ENCODE measurements at regions not wholly inside any gene's neighbourhood (a gene's known extent, or its start where the extent isn't known, plus 50 kb on each side); places are given as distances from the start of the nearest gene placed in this dataset.
A peak's percentile ranks its signal among the peaks of the same experiment; 100 is the strongest.

GRCh38 chr14:21749306-21749868 is 75.8 kb upstream of the OR4E1 start:
- ChIA-PET POLR2A (no interaction called here), CTCF (interaction anchor here (0.7 to 1.9 kb wide), 3 partner anchors 10 to 59 kb away, joined by 3 to 11 read pairs (median 4); no protein-coding TSS in a partner anchor)
- TF ChIP-seq CTCF (IDR thresholded peaks at IDR 0.05; ENCODE audit: low read depth, low read length) = no peak
- Histone ChIP-seq H3K9me3 (ENCODE audit: control insufficient read depth, insufficient read depth, low read length) (no peaks in the 10 kb centered on the region), H3K4me3 (ENCODE audit: low read depth, low read length) (no peak overlapping the region), H3K27ac (ENCODE audit: low read depth, low read length) (no peak overlapping the region), H3K27me3 (ENCODE audit: control insufficient read depth, insufficient read depth, low read length) (no peaks in the 10 kb centered on the region)
- DNase-seq (ENCODE audit: low read depth, low spot score) = no peak

- peak; percentile 68 for TF ChIP-seq CTCF (IDR thresholded peaks at IDR 0.05; ENCODE audit: low read depth, low read length)
- H3K4me3 ChIP-seq (ENCODE audit: low read depth, low read length) = no peak overlapping the region
- H3K9me3 ChIP-seq (ENCODE audit: control insufficient read depth, insufficient read depth, low read length) = no peaks in the 10 kb centered on the region
- H3K27me3 ChIP-seq (ENCODE audit: control insufficient read depth, insufficient read depth, low read length) = no peaks in the 10 kb centered on the region
- CTCF ChIA-PET = interaction anchor here (0.7 to 1.9 kb wide), 6 partner anchors 10 to 59 kb away, joined by 3 to 11 read pairs (median 4); no protein-coding TSS in a partner anchor
- no peak overlapping the region for H3K27ac ChIP-seq (ENCODE audit: low read depth, low read length)
- DNase-seq (ENCODE audit: low read depth, low spot score) = no peak
- POLR2A ChIA-PET = no interaction called here
Observed at GRCh38 chr14:21748869-21749303, 75.3 kb upstream of the OR4E1 start.

GRCh38 chr14:21735639-21736307 is 62.2 kb upstream of the OR4E1 start:
- Histone ChIP-seq H3K27ac (ENCODE audit: low read depth, low read length) (no peak overlapping the region), H3K9me3 (ENCODE audit: control insufficient read depth, insufficient read depth, low read length) (no peaks in the 10 kb centered on the region; the same call in 1 of the 2 replicates), H3K27me3 (ENCODE audit: control insufficient read depth, insufficient read depth, low read length) (no peaks in the 10 kb centered on the region), H3K4me3 (ENCODE audit: low read depth, low read length) (no peak overlapping the region)
- POLR2A ChIA-PET = no interaction called here
- CTCF ChIA-PET = no interaction called here
- DNase-seq (ENCODE audit: low read depth, low spot score) = no peak
- no peak for TF ChIP-seq CTCF (IDR thresholded peaks at IDR 0.05; ENCODE audit: low read depth, low read length)

- ChIA-PET POLR2A (no interaction called here), CTCF (interaction anchor here (0.6 to 1.4 kb wide), 3 partner anchors 12 to 37 kb away, joined by 4 to 11 read pairs (median 4); no protein-coding TSS in a partner anchor)
- Histone ChIP-seq H3K27ac (ENCODE audit: low read depth, low read length) (no peak overlapping the region), H3K4me3 (ENCODE audit: low read depth, low read length) (no peak overlapping the region), H3K9me3 (ENCODE audit: control insufficient read depth, insufficient read depth, low read length) (no peaks in the 10 kb centered on the region; the same call in 1 of the 2 replicates), H3K27me3 (ENCODE audit: control insufficient read depth, insufficient read depth, low read length) (no peaks in the 10 kb centered on the region)
- TF ChIP-seq CTCF (IDR thresholded peaks at IDR 0.05; ENCODE audit: low read depth, low read length) = no peak
- no peak for DNase-seq (ENCODE audit: low read depth, low spot score)
Observed at GRCh38 chr14:21735200-21735599, 61.6 kb upstream of the OR4E1 start.

- no peaks in the 10 kb centered on the region for H3K27me3 ChIP-seq (ENCODE audit: control insufficient read depth, insufficient read depth, low read length)
- H3K27ac ChIP-seq (ENCODE audit: low read depth, low read length) = no peak overlapping the region
- peak; percentile 49 for TF ChIP-seq CTCF (IDR thresholded peaks at IDR 0.05; ENCODE audit: low read depth, low read length)
- H3K9me3 ChIP-seq (ENCODE audit: control insufficient read depth, insufficient read depth, low read length) = no peaks in the 10 kb centered on the region; the same call in 1 of the 2 replicates
- POLR2A ChIA-PET = no interaction called here
- no peak for DNase-seq (ENCODE audit: low read depth, low spot score)
- CTCF ChIA-PET = interaction anchor here (0.6 to 1.4 kb wide), 8 partner anchors 10 to 205 kb away, joined by 3 to 11 read pairs (median 4); no protein-coding TSS in a partner anchor
- no peak overlapping the region for H3K4me3 ChIP-seq (ENCODE audit: low read depth, low read length)
Observed at GRCh38 chr14:21734457-21735074, 60.9 kb upstream of the OR4E1 start.
